T1000 (cell line): ENCODE measurements at regions not wholly inside any gene's neighbourhood (a gene's known extent, or its start where the extent isn't known, plus 50 kb on each side); places are given as distances from the start of the nearest gene placed in this dataset.
"Not testable (repeated sequence)": the region's sequence is repeated elsewhere in the genome, so short reads cannot be mapped to it uniquely, and the experiment has no call there.

Experiments
- DNase-seq: peaks from one replicate; lab custom pipeline; 2025; ENCODE audit warnings: mixed read lengths; lab: John Stamatoyannopoulos, UW

DNA sequence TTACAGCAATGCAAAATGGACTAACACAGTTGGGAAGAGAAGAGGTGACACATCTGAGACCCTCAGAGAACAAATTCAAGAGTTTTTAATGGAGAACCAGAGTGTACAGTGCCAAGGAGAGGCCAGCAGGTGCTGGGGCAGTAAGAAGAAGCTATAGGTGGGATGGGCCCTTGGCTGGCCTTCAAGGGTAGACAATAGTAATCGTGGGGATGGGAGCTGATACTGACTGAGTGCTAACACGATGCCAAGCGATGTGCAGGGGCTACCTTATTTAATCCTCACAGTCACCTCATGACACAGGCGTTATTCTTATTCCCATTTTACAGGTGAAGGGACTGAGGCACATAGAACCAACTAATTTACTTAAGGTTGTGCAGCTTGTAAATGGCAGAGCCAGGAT is 131.9 kb upstream of the ID2 start:
- DNase-seq, result no peak

DNA sequence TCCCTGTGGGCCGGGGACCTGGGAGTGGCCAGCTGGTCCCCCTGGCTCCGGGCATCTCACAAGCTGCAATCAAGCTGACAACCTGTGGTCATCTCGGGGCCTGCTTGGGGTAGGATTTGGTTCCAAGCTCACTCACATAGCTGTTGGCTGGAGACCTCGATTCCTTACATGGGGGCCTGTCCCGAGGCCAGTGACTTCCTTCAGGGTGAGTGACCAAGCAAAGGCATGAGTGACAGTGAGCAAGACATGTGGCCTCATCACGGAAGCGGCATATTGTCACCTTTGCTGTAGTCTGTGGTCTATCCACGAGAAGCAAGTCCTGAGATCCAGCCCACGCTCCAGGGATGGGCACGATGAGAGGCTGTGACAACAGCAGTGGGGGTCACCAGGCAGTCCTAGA is 131.4 kb upstream of the ID2 start:
- DNase-seq, result no peak

DNA sequence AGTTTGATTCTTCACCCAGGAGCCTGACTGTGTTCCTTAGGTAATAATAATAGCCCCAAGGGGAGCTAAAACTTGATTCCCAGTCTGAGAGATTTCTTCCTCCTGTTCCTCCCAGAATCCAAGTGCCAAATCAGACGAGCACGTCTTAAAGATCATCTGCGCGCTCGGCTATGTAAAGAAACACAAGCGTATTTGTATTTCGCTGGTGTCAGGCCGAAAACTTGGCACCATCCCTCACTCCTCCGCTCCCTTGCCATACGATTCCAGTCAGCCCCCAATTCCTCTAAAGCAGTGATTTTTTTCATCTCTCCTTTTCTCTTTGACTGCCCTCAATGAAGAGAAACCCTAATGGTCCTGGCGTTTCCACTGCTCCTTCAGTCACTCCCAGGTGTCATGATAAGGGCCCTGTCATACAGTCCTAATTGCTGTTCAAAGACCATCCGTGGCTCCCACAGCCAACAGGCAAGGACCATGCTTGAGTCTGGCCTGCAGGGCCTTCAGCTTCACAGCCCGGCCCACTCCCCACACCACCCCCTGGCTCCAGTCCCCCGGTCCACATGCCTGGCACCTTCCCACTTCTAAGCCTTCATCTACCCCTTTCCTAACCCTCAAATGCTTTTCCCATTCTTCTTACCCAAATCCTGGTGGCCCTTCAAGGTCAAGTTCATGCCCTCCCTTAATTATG is 130.8 kb upstream of the ID2 start:
- DNase-seq, result no peak

DNA sequence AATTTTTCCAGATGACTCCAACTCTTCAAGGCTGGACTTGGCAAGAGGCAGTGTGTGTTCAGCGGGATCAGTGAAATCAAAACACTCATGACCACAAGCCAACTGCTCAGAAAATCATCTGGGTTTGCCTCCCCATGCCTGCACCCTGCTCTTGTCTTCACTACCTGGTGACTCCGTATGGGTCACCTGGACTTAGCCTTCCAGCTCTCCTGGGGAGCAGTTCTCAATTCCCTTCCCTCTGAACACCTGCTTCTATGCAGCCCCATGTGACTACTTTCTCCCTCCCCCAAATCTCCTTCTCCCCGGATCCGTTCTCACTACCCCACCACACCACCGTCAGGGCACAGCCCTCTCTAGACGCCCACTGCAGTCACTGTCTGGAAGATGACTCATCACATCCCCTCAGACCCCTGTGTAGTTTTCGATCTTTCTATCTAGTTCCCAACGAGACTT is 130.2 kb upstream of the ID2 start:
- no peak for DNase-seq

DNA sequence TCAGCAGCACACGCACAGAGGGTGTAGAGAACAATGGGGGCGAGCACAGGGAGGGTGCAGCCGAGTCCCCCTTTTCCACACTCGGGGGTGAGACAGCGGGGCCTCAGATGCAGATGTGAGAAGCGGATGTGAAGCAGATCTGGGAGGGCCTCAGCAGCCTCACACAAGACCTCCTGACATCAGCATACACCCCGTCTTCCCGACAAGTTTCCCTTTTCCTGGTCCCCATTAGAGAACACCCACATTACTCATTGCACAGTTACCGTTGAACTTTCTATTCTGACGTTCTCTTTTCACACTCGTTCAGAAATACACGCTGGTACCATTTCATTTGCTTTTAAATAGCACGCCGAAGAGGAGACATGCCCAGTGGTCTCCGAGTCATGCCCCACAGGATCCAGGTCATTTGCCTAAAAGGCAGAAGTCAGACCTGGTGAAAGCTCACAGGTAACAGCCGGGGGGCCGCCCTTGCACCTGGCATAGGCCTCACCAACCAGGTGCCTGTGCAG is 129.5 kb upstream of the ID2 start:
- no peak for DNase-seq

DNA sequence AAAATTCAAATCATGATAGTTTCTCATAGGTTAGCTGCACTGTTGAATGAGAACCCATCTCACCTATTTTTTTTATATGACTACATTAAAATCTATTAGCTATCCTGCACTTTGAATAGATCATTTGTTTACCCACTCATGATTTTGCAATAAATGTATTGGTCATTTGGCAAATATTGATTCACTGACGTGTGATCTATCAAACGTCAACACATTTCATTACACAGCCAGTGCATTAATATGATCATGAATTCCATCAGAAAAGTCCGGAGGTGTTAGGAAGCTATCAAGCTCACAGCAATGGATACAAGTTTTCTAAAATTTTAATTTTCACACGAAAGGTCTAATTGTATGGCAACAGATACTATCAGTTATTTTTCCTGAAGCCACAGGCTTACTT is 128.2 kb upstream of the ID2 start:
- DNase-seq, result no peak

DNA sequence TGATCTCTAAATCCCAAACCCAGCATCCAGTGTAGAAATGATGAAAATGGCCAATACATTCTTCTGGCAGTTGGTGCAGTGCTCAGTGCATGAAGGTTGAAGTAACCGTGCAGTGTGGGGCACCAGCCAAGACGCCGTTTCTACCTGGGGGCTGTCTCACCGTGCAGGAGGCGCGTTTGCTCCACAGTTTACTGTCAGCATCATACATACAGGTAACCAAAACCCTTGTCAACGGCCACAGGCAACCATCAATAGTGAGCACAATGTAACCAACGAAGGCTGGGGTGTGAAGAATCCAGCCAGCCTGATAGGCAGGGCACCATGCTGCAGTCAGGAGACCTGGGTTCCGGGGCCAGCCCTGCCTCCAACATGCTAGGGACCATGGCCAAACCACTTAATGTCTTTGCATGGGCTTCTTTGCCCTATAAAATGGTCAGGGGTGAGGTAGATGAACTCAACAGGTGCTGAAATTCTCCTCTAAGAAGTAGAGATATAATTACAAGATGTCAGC is 127.5 kb upstream of the ID2 start:
- DNase-seq, result no peak

DNA sequence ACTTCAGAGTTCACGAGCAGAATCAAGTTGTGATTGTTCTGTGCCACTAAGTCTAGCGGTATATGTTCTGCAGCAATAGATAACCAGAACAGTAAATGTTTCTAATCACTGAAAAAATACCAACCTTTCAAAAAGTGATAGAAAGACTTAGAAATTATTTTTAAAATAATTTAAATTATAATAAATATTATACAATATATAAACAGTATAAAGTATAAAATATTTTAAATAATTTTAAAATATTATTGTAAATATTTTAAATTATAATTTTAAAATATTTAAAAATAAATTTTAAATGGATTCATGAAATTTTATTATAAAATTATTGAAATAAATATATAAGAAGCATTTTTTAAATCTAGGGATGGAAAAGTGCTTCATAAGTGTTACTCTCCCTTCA is 126.3 kb upstream of the ID2 start:
- DNase-seq, result no peak

DNA sequence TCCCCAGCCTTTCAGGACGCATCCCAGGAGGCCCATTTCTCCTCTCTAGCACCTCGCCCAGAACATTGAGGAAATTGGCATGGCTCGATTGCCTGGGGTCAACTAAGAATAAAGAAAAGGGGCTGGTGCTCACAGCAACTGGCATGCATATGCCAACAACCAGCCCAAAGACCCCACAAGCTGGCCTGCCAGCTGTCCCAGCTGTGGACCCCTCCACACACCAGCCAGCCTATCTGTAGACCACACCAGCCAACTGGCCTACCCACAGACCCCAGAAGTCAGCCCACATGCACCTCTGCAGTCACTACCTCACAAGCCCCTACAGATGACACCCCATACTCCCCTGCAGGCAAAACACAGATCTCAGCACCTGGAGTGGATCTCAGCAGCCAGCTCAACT is 123.8 kb upstream of the ID2 start:
- DNase-seq, result no peak

DNA sequence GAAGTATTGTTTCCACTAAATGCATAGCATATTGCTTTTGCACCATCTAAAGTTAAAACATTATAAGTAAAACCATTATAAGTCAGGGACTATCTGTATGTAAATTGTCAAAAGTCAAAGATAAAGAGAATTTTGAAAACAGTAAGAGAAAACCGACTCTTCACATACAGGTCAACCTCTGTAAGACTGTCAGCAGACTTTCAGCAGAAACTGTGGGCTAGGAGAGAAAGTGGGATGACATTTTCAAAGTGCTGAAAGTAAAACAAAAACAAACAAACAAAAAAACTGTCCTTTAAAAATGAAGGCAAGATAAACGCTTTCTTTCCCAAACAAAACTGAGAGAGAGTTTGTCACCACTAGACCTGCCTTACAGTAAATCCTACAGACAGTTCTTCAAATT is 122.9 kb upstream of the ID2 start:
- DNase-seq, result no peak

DNA sequence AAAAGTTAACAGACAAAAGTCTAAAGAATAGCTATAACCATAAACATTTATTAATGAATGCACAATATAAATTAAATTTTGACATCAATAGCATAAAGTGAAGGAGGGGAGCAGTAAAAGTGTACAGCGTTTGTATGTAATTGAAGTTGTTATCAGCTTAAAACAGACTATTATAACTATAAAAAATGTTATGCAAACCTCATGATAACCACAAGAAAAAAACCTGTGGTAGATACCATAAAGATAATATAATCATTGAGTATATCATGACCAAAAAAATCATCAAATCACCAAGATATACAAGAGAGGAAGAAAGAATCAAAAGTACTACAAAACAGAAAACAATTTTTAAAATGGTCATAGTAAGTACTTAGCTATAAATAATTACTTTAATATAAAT is 122.1 kb upstream of the ID2 start:
- DNase-seq, result no peak

DNA sequence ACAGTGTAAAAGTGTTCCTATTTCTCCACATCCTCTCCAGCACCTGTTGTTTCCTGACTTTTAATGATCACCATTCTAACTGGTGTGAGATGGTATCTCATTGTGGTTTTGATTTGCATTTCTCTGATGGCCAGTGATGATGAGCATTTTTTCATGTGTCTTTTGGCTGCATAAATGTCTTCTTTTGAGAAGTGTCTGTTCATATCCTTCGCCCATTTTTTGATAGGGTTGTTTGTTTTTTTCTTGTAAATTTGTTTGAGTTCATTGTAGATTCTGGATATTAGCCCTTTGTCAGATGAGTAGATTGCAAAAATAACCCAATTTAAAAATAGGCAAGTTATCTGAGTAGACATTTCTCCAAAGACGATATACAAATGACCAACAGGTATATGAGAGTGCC is 120.2 kb upstream of the ID2 start:
- DNase-seq, result not testable (repeated sequence)

DNA sequence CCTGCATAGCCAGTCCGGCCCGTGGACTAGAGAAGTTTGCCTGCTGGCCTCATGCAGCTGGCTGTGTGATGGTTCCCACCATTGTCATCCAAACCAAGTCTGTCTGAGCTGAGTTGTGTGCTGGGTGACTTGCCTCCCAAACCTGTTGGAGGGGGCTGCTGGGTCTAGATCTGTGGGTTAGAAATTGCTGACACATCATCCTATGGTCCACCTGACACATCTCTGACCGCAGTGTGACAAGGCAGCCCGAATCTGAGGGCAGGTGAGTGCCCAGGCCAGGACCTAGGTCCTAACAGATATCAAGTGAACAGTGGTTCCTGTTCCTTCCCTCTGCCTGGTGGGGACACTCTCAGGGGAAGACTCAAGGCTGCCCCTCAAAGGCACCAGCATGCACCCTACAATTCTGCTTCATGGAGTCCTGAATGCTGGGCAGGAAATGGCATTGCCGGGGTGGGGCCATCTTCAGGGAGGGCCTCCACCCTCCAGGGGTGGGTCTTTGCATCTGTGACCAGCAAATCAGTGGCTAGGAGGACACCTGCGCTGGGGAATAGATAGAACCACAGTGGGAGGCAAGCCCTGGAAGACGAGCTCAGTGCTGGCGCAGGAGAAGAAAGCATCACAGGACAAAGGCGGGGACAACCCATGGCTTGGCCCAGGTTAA is 117.9 kb upstream of the ID2 start:
- no peak for DNase-seq

DNA sequence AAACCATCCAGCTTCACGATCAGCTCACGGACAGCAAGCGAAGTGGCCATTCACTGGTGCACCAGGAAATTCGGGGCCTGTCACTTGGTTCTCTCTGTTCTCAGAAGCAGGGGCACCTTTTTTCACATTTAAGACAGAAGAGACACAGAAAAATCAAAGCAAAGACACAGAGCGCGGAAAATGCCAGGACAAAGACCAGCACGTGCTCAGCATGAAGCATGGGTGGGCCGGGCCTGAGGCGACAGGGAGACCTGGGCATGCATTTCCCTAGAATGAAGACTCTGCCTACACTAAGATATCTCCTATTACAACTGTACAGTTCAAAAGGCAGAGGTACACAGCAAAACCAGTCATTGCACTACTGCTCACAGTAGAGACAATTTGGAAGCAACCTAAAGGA is 117.4 kb upstream of the ID2 start:
- DNase-seq, result no peak

DNA sequence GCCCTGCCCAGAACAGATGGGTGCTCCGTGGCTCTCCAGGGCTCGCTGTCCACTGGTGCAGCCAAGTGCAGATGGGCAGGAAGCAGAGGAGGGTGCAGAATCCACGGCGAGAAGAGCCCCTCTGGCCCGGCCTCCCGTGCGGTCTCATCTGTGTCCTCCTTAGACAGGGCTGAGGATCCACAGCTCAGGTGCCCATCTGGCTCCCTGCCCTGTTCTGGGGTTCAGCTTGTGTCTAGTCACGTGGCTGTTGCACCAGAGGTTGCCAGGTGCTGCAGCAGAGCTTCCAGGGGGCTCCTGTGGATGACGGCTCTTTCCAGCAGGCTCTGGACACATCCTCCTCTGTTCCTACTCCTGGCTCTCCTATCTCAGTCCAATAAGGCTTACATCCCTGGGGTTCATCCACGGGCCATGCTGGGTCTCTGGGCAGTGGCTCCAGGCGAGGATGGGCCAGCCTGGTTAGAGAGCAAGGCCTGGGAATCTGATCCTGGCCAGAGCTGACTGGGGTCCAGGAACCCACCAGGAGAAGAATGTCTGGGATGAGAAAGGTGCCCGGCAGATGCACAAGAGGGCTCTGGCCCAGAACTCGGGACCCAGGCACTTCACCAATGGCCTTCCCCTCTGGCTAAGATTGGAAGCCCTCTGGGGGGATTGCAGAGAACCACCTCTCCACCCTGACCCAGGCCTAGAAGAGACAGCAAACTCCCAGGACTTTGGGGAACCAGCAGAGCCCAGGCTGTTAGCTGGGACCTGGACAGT is 116.3 kb upstream of the ID2 start:
- no peak for DNase-seq

DNA sequence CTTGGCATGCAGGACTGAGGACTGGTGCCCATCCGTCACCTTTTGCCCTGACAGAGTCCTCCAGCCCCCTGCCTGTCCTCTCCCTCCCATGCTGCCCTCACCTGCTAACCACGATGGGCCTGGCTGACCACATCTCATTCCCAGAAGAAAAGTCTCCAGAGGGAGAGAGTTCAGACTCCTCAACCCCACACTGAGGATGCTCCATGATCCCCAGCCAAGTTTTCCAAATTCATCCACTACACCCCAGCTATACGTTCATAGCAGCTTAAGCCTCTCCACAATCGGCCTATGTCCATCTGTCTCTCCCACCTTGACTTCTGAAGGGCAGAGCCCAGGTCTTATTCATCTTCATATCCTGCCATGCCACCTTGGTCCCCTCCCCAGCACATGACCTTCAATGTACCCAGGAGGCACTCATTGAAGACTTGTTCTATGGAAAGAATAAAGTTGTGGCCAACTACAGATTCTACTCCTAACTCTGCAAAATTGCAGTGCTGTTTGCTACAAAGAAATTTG is 115.6 kb upstream of the ID2 start:
- DNase-seq, result no peak

DNA sequence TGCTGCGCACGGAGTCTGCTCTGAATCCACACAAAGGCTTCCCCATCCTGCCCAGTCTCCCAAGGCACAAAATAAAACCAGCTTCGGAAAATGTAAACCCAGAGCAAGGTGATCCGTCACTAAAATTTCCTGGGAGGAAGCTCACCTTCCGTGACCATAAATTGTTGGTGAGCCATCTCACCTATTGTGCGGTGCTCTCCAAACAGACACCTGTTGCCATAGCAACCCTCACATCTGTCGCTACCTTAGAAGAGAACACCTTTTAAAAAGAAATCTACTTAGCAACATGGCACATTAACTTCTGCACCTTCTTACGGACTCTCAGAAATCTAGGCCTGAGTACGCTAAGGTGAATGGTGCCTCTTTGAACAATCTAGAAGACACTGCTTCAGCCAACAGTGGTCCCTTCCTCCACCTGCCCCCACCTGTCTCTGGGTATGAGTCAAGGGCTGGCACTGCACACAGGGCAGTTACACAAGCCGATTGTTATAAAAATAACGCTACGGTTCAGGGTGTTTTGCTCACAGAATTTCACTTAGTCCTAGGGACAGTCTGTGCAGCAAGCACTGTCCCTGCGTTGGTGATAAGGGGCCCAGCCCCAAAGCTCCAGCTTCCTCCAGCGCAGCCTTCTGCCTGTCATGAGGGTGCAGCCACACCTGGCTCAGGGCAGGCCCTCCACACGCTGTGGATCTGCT is 114.9 kb upstream of the ID2 start:
- DNase-seq, result no peak

DNA sequence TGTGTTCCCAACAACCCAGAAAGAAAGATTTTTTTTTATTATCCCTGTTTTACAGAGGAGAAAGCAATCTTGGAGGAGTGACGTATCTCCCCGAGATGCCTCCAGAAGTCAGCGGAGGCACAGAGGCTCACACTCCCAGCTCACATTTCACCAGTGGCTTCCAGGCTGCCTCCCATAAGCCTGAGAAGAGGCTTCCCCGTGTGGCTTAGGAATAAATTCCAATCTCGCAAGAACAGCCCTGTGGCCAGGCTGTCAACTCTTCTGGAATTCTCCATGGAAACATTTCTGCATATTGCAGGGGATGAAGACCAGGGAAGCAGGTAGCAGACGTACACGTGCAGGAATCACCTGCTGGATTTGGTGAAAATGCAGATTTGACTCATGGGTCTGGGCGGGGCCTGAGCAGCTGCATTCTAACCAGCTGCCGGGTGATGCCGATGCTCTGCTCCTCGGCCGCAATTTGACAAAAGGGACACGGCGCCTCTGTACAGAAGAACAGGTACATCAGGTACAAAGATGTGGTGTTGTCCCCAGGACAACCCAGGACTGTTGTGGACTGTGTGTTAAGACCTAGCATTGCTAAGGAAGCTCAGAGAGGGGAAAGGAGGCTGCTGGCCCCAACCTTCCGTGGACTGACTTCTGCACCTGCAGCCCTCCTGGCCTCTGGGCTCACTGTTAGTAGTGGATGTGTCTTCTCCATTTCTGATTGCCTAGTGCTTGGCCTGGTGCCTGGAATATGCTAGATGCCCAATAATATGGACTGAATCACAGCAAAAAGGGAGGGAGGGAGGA is 114.2 kb upstream of the ID2 start:
- DNase-seq, result no peak

DNA sequence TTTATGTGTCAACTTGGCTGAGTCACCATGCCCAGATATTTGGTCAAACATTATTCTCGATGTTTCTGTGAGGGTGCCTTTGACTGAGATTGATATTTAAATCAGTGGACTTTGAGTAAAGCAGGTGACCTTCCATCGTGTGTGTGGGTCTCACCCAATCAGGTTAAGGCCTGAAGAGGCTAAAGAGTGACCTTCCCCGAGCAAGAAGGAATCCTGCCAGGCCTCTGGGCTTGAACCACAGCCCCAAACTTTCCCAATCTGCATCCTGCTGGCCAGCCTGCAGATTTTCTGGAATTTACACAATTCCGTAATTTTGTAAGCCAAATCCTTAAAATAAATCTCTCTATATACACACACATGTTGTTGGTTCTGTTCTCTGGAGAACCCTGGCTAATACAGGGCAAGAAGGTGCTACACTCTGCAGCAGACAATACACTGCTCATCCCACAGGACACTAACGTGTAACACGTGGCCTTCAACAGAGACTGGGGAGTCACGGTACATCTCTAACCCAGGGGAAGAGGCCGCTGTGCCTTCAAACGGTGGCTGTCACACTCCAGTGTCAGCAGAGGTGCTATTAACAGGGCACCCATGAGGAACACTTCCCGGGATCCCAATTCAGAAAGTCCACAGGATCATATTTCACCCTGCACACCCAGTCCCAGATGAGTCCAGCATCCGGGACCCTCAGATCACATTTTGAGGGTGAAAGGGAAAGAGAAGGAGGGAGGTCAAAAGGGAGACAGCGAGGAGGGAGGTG is 113.1 kb upstream of the ID2 start:
- no peak for DNase-seq

DNA sequence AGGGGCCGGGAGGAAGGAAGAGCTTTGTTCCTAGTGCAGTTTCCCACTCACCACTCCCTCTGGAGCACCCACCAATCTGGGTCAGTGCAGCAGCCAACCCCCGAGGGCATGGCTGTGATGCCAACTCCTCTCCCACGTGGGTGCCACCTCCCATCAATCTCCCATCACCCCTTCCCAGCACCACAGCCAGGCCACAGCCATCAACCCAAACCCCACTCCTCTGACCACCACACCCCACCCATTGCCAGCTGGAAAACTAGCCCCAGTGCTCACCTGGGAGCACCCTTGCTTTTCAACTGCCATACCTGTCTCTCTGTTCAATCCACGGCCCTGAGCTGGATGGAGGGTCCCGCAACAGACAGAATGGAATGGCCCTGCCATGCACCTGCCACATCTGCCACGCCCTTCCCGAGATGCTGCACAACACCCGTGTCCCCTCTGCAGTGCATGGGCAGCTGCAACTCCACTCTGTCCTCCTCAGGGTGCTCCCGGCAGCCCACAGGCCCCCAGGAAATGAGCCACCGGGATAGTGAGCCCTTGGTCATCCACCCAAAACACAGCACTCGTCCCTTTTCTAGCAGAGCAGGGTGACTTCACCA is 112.4 kb upstream of the ID2 start:
- DNase-seq, result no peak
